ENCODE measurements at regions not wholly inside any gene's neighbourhood (a gene's known extent, or its start where the extent isn't known, plus 50 kb on each side); places are given as distances from the start of the nearest gene placed in this dataset.

DNA sequence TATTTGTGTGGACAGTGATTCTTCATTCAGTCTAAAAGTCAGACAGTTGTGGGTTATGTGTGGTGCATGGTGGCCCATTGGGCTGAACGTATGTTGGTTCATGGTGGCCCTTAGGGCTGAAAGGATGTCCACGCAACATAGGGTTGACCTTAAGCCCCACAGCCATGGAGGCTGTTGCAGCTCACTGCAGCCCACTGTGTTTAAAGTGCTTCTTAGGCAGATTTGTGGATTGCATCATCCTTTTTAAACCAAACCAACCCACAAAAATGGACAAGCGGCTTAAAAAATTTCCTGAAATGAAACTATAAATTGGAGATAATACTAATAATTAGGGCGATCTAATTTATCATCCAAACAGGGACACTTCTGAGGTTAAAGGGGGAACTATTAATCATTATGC is 219.0 kb upstream of the GATB start:
- no peak for DNase-seq
- H3K4me3 ChIP-seq, result no peak overlapping the region
- no peak for TF ChIP-seq POLR2A (IDR thresholded peaks at IDR 0.05)
- TF ChIP-seq, protein P1, sequence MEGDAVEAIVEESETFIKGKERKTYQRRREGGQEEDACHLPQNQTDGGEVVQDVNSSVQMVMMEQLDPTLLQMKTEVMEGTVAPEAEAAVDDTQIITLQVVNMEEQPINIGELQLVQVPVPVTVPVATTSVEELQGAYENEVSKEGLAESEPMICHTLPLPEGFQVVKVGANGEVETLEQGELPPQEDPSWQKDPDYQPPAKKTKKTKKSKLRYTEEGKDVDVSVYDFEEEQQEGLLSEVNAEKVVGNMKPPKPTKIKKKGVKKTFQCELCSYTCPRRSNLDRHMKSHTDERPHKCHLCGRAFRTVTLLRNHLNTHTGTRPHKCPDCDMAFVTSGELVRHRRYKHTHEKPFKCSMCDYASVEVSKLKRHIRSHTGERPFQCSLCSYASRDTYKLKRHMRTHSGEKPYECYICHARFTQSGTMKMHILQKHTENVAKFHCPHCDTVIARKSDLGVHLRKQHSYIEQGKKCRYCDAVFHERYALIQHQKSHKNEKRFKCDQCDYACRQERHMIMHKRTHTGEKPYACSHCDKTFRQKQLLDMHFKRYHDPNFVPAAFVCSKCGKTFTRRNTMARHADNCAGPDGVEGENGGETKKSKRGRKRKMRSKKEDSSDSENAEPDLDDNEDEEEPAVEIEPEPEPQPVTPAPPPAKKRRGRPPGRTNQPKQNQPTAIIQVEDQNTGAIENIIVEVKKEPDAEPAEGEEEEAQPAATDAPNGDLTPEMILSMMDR (IDR thresholded peaks at IDR 0.05), result no peak
- no peak overlapping the region for H3K27ac ChIP-seq
- no peaks in the 10 kb centered on the region for H3K36me3 ChIP-seq
- H3K4me1 ChIP-seq, result no peaks in the 10 kb centered on the region
- H3K27me3 ChIP-seq, result no peaks in the 10 kb centered on the region
- intact Hi-C loops (cut with DNase I; ENCODE audit: low total_unique reads), result no loop called here
- no peaks in the 10 kb centered on the region for H3K9me3 ChIP-seq

DNA sequence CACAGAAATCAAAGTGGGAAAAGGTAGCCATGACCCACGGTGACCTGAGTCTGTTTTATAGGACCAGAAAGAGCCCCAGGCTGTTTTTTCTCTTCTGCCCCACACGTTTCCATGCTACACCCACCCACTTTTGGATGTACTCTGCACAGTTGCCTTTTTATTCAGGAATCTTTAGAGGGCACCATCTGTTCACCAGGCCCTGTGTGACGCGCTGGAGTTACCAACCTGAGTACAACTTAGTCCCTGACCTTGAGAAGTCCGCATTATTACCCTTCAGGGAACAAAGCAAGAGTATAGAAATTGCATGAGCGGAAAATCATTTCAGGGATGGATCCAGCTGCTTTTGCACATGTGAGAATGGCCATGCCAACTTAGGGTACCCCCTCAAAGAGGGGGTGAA is 207.8 kb upstream of the GATB start:
- H3K27me3 ChIP-seq, result no peaks in the 10 kb centered on the region
- intact Hi-C loops (cut with DNase I; ENCODE audit: low total_unique reads), result no loop called here
- H3K4me3 ChIP-seq, result no peak overlapping the region
- H3K4me1 ChIP-seq, result no peaks in the 10 kb centered on the region
- no peak for DNase-seq
- no peaks in the 10 kb centered on the region for H3K9me3 ChIP-seq
- H3K27ac ChIP-seq, result no peak overlapping the region
- no peaks in the 10 kb centered on the region for H3K36me3 ChIP-seq
- TF ChIP-seq POLR2A (IDR thresholded peaks at IDR 0.05), result no peak
- TF ChIP-seq, protein P1 (IDR thresholded peaks at IDR 0.05), result no peak

DNA sequence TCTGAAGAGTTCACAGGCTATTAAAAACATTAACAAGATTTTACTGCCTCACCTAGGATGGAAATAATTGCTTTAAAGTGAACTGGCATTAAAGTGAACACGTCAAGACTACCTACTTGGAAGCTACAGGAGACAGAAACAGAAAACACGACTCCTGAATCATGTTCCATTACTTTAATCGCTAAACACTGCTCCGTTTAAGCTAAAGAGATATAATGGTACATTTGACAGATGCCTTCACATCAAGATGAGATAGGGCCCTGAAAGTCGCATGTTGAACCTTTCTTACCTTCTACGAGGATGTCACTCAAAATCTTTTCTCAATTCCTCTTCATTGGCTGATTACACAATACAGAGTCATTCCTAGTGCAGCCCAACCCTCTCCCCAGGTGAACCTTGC is 206.3 kb upstream of the GATB start:
- no peaks in the 10 kb centered on the region for H3K9me3 ChIP-seq
- DNase-seq, result no peak
- H3K4me3 ChIP-seq, result no peak overlapping the region
- no peaks in the 10 kb centered on the region for H3K4me1 ChIP-seq
- H3K27ac ChIP-seq, result no peak overlapping the region
- H3K36me3 ChIP-seq, result no peaks in the 10 kb centered on the region
- no peaks in the 10 kb centered on the region for H3K27me3 ChIP-seq
- intact Hi-C loops (cut with DNase I; ENCODE audit: low total_unique reads), result no loop called here
- no peak for TF ChIP-seq POLR2A (IDR thresholded peaks at IDR 0.05)
- TF ChIP-seq, protein P1 (IDR thresholded peaks at IDR 0.05), result no peak

DNA sequence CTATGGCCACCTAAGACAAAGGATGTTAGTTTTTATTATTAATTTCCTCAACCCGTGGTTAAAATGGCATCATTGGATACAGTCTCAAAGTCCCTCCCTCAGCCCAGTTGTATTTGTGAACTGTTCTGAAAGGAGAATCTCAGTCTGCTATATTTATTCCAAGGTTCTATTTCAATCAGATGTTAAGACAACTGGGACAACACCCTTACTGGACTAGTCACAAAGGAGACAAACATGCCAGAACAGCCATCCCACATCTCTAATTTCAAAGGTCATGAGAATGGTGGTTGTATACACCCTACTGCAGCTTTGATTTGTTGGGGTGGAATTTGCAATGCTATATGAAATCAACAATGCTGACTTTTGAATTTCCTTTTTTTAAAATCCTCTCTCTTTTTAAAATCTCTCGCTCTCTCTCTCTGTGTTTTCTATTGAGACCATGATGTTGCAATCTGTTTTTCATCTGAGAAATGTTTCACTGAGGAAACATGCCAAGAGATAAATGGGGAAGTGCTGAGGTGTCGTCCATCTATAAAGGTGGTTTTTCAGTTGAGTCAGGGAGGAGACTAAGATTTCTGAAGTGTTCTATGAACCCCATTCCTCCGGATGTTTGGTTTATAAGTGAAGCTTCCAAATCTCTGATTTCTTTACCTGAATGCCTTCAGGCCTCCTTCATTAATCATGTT is 201.5 kb upstream of the GATB start:
- Histone ChIP-seq H3K9me3 (no peaks in the 10 kb centered on the region), H3K4me3 (no peak overlapping the region), H3K4me1 (no peaks in the 10 kb centered on the region), H3K27ac (no peak overlapping the region), H3K27me3 (no peaks in the 10 kb centered on the region), H3K36me3 (no peaks in the 10 kb centered on the region)
- no peak for TF ChIP-seq POLR2A (IDR thresholded peaks at IDR 0.05)
- TF ChIP-seq, protein P1 (IDR thresholded peaks at IDR 0.05), result no peak
- intact Hi-C loops (cut with DNase I; ENCODE audit: low total_unique reads), result no loop called here
- no peak for DNase-seq

DNA sequence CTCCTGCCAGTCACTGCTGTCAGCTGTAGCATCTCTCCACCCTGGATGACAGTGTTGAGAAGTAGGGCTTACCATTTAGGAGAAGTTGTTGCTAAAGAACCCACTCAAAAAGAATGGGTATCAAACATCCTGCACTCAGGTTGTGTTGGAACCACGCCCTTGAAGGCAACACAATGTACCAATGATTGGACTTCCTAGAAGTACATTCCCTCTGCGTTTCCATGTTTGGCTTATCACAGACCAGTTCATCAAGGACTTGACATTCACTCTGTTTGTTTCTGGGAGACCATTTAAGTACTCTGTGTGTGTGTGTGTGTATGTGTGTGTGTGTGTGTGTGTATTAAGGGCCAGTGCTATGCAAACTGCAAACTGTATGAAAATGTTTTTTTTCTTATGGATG is 200.6 kb upstream of the GATB start:
- Histone ChIP-seq H3K4me1 (no peaks in the 10 kb centered on the region), H3K4me3 (no peak overlapping the region), H3K27me3 (no peaks in the 10 kb centered on the region), H3K27ac (no peak overlapping the region), H3K9me3 (no peaks in the 10 kb centered on the region), H3K36me3 (no peaks in the 10 kb centered on the region)
- DNase-seq, result no peak
- intact Hi-C loops (cut with DNase I; ENCODE audit: low total_unique reads), result no loop called here
- TF ChIP-seq, protein P1 (IDR thresholded peaks at IDR 0.05), result no peak
- TF ChIP-seq POLR2A (IDR thresholded peaks at IDR 0.05), result no peak
